ENCODE measurements at regions not wholly inside any gene's neighbourhood (a gene's known extent, or its start where the extent isn't known, plus 50 kb on each side); places are given as distances from the start of the nearest gene placed in this dataset.

DNA sequence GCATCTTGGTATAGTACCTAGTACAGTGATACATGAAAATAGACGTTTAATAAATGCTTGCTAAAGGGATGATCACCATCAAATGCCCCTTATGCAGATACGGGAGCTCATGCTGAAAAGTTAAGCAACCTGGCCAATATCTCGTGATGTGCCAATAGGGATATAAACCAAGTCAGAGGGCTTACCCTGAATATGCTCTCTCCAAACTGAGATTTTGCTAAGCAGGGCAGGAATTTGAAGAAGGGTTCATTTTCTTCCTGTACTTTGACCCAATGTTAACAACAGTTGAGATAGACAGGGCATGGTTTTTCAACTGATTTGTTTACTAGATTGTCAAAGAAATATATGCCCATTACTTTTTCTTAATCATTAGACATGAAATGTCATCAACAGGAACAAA, 219.3 kb upstream of the PREP start:
- TF ChIP-seq, protein P1, sequence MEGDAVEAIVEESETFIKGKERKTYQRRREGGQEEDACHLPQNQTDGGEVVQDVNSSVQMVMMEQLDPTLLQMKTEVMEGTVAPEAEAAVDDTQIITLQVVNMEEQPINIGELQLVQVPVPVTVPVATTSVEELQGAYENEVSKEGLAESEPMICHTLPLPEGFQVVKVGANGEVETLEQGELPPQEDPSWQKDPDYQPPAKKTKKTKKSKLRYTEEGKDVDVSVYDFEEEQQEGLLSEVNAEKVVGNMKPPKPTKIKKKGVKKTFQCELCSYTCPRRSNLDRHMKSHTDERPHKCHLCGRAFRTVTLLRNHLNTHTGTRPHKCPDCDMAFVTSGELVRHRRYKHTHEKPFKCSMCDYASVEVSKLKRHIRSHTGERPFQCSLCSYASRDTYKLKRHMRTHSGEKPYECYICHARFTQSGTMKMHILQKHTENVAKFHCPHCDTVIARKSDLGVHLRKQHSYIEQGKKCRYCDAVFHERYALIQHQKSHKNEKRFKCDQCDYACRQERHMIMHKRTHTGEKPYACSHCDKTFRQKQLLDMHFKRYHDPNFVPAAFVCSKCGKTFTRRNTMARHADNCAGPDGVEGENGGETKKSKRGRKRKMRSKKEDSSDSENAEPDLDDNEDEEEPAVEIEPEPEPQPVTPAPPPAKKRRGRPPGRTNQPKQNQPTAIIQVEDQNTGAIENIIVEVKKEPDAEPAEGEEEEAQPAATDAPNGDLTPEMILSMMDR (IDR thresholded peaks at IDR 0.05; ENCODE audit: borderline replicate concordance, control extremely low read depth, extremely low read depth, insufficient read depth, missing control alignments), result no peak
- in situ Hi-C loops (cut with MboI; ENCODE audit: low sequenced_read_pairs, unreplicated experiment), result no loop called here
- DNase-seq (ENCODE audit: low spot score), result no peak

DNA sequence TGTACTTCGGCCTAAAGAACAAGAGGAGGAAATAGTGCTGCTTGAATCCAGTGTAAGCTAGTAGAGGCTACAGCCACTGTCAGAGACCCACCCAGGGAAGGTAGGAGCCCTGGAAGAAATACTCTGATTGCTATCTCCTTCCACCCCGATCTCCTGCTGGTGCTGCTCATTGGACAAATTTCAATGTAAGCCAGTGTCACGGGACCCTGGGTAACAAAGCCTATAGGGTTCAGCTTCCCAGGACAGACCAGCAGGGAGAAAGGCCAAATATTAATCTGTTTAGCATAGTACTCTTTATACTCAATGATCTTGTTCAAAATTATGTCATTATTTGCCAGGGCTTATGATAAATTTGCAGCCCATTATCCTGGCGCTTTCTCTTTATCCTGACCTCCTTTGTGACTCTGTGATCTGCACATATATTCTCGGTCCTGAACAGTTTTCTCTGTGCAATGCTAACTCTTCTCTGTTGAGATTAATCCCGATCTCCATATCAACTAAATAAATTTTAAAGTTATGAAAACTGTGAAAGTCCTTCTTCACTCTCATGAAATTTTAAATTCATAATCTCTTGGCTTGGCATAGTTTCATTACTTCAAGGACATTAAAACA, 218.8 kb upstream of the PREP start:
- TF ChIP-seq, protein P1 (IDR thresholded peaks at IDR 0.05; ENCODE audit: borderline replicate concordance, control extremely low read depth, extremely low read depth, insufficient read depth, missing control alignments), result no peak

DNA sequence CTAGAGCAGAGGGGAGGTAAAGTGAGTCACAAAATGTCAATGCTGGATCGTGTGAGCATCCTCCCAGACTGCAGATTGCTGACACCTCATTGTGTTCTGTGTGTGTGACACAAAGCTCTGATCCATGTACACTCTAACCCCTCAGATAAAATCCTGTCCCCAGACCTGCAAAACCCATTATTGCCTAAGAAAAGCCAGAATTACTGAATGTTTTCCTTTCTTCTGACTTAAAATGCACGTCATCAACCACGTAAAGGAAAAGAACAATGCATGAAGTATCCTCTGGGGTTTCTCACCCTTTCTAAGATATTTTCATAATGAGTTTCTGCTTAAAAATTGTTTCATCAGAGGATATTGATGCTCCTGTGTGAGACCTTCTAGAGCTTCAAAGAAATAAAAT, 218.0 kb upstream of the PREP start:
- DNase-seq (ENCODE audit: low spot score), result no peak
- TF ChIP-seq, protein P1 (IDR thresholded peaks at IDR 0.05; ENCODE audit: borderline replicate concordance, control extremely low read depth, extremely low read depth, insufficient read depth, missing control alignments), result no peak
- in situ Hi-C loops (cut with MboI; ENCODE audit: low sequenced_read_pairs, unreplicated experiment), result no loop called here

More for the DNA sequence above, 218.8 kb upstream of the PREP start:
- in situ Hi-C loops (cut with MboI; ENCODE audit: low sequenced_read_pairs, unreplicated experiment), result no loop called here
- DNase-seq (ENCODE audit: low spot score), result no peak

DNA sequence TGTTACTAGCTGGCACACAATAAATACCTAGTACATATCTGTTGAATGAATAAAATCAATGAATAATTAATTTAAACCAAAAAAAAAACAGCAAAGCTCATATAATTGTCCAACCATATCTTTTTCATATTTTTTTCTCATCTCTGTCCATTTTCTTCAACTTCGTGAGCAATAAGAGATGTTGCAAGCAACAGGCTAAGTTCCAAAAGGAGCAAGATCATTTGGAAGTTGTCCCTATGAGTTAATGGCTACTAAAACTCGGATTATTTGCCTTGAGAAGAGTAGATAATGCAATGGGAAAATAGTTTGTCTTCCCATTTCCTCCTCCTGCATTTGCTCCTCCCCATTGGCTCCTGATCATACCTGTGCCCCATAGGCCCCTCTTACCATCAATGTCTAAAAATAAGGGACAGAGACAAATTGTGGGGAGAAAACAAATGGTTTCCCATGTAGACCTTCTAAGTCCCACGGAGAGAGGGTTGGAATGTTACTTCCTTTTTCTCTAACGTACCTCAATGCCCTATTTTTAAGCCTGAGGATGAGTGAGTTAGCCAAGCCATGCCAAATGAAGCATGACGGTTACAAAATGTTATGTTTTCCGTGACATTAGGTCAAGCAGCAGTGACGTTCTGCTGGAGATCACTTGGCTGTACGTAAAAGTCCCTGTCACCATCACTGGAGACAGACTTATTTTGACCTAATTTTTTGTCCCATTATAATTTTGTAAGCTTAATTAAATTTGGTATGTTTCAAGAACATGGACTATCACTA, 217.3 kb upstream of the PREP start:
- no peak for DNase-seq (ENCODE audit: low spot score)
- in situ Hi-C loops (cut with MboI; ENCODE audit: low sequenced_read_pairs, unreplicated experiment), result no loop called here
- TF ChIP-seq, protein P1 (IDR thresholded peaks at IDR 0.05; ENCODE audit: borderline replicate concordance, control extremely low read depth, extremely low read depth, insufficient read depth, missing control alignments), result no peak

DNA sequence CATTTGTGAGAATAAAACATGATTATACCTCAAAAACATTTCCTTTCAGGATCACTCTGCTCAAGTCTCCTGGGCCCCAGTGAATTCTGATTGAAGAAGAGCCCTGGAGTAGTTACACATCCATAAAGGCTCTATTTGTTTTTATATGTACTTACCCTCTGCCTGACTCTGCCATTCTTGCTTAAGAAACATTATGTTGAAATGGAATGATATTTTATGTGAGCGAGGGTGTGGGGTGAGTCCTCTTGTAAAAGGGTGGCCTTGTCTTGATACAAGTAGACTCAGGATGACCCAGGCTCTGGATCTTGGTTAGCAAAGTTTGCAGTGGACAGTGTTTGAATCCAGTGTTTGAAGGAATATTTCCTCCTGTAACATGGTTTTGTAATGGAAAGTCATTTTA, 215.4 kb upstream of the PREP start:
- TF ChIP-seq, protein P1 (IDR thresholded peaks at IDR 0.05; ENCODE audit: borderline replicate concordance, control extremely low read depth, extremely low read depth, insufficient read depth, missing control alignments), result no peak
- in situ Hi-C loops (cut with MboI; ENCODE audit: low sequenced_read_pairs, unreplicated experiment), result no loop called here
- no peak for DNase-seq (ENCODE audit: low spot score)

DNA sequence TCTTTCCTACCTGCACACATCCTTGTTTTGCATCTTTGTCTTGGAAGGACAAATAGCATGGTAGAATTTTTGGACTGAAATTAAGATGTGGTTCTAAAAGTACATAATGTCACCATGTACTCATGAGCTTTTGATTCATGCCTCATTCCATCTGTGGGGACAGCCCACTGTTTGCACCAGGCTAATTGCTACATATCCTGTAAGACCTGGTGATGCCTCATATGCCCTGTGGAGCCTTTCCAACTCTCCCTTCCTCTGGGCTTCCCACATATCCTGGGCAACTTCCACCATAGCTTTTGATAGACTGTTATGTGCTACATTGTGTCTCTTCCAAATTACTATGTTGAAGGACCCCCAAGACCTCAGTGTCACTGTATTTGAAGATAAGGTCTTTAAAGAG, 213.6 kb upstream of the PREP start:
- TF ChIP-seq, protein P1 (IDR thresholded peaks at IDR 0.05; ENCODE audit: borderline replicate concordance, control extremely low read depth, extremely low read depth, insufficient read depth, missing control alignments), result no peak
- DNase-seq (ENCODE audit: low spot score), result no peak
- in situ Hi-C loops (cut with MboI; ENCODE audit: low sequenced_read_pairs, unreplicated experiment), result no loop called here
